Aorta (tissue), 5 donors: ENCODE measurements at regions not wholly inside any gene's neighbourhood (a gene's known extent, or its start where the extent isn't known, plus 50 kb on each side); places are given as distances from the start of the nearest gene placed in this dataset.

Experiments
- ATAC-seq: fragments of 200-7000 bp; cut with Tn5 transposase; one replicate; pipeline ENCODE4 v1.9.1; 2022; ENCODE audit warnings: moderate library complexity; ENCODE audit not compliant: low FRiP score
- DNase-seq, 2 donors: peaks; one replicate each; pipeline ENCODE4 v3.0.0-alpha.2; 2020
- H3K27ac ChIP-seq, 2 donors: one replicate each; pipeline ENCODE4 v1.5.1; 2013; ENCODE audit warnings: low read length in 2 of 2, mild to moderate bottlenecking in 2 of 2, moderate library complexity in 2 of 2, control low read depth in 1 of 2, inconsistent platforms in 1 of 2, low read depth in 1 of 2
- H3K27me3 ChIP-seq, 2 donors: one replicate each; pipeline ENCODE4 v1.6.1; 2013; ENCODE audit warnings: control low read depth in 1 of 2, low read length in 1 of 2, mild to moderate bottlenecking in 1 of 2, moderate library complexity in 1 of 2; ENCODE audit not compliant: insufficient read depth in 2 of 2, control insufficient read depth in 1 of 2
- H3K36me3 ChIP-seq, 2 donors: one replicate each; pipeline ENCODE4 v1.6.1; 2013; ENCODE audit warnings: control low read depth in 1 of 2, low read length in 1 of 2, mild to moderate bottlenecking in 1 of 2; ENCODE audit not compliant: insufficient read depth in 2 of 2, control insufficient read depth in 1 of 2
- H3K4me1 ChIP-seq, 2 donors: one replicate each; pipeline ENCODE4 v1.6.1; 2013; ENCODE audit warnings: low read length in 2 of 2, control low read depth in 1 of 2, mild to moderate bottlenecking in 1 of 2, moderate library complexity in 1 of 2; ENCODE audit not compliant: insufficient read depth in 2 of 2, control insufficient read depth in 1 of 2
- H3K4me3 ChIP-seq, 2 donors: one replicate each; pipeline ENCODE4 v1.5.1; 2013; ENCODE audit warnings: low read length in 2 of 2, control low read depth in 1 of 2, mild to moderate bottlenecking in 1 of 2
- H3K9me3 ChIP-seq: one replicate; pipeline ENCODE4 v1.6.1; 2013; ENCODE audit warnings: mild to moderate bottlenecking, low read length; ENCODE audit not compliant: control insufficient read depth
- WGBS, 2 donors: extraction: QIAGEN DNeasy Blood & Tissue Kit; methylation state at CpG; one replicate each; pipeline ENCODE4 v1.1.7; 2013; 5-methylcytosine and 5-hydroxymethylcytosine counted together
- intact Hi-C, 2 donors: fragments of 100-400 bp; cut with DNase I; formaldehyde crosslinking; loops; one replicate each; pipeline versions ENCODE4 v1.14.2 to v1.15.0; 2022
- donor health status: healthy with polysubstance abuse.
- donor health status: Bipolar disorder and iron deficiency.
- donor health status: DM: no; HTN: no; CAD: no.
- donor health status: DM: no; HTN: no; CAD: no.
- donor health status: DM: yes; HTN: yes; CAD: no.

GRCh38 chr3:190224863-190225692, 97.2 kb downstream of the CLDN1 start:
- WGBS, 2 donors, result 20 to 25% methylated on average over 4 of the region's 4 CpGs
- no peak for ATAC-seq
- H3K36me3 ChIP-seq, result no peaks in the 10 kb centered on the region
- H3K4me3 ChIP-seq, result no peak overlapping the region
- no peaks in the 10 kb centered on the region for H3K27me3 ChIP-seq
- H3K27ac ChIP-seq, result no peak overlapping the region
- DNase-seq, result no peak
- intact Hi-C loops, result loop anchor here (5.0 to 10.0 kb wide), 2 partner anchors 97 to 200 kb away; partner anchors contain the start of gene CLDN1 (in 1 of the 2)
- H3K4me1 ChIP-seq, result no peaks in the 10 kb centered on the region
- H3K9me3 ChIP-seq, result peaks cover 3% of the 10 kb centered on the region

DNA sequence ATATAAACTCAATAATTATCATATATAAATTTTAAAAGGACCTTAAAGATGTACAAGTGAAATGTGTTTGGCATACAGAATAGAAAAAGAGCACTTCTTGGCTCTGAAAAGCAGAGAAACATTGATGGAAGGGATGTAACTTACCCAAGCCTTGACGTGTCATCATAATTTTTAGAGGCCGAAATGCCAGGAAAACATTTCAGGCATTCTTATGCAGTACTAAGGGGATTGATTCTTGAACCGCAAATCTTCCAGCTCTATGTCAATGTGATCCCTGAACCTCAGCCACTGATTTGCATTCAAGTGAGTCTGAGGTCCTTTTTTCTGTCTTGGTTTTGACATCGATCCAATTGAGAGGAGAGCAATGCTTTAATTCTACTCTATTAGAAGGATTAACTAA, 97.8 kb downstream of the CLDN1 start:
- WGBS, 2 donors, result 68 to 74% methylated on average over 4 of the region's 4 CpGs
- DNase-seq, result no peak
- H3K4me3 ChIP-seq, result no peak overlapping the region
- H3K36me3 ChIP-seq, result no peaks in the 10 kb centered on the region
- H3K27me3 ChIP-seq, result no peaks in the 10 kb centered on the region
- ATAC-seq, result no peak
- H3K9me3 ChIP-seq, result peaks cover 3% of the 10 kb centered on the region
- H3K27ac ChIP-seq, result no peak overlapping the region
- no peaks in the 10 kb centered on the region for H3K4me1 ChIP-seq
- intact Hi-C loops, result loop anchor here (10.0 kb wide), 1 partner anchor 200 kb away; no protein-coding TSS in a partner anchor

DNA sequence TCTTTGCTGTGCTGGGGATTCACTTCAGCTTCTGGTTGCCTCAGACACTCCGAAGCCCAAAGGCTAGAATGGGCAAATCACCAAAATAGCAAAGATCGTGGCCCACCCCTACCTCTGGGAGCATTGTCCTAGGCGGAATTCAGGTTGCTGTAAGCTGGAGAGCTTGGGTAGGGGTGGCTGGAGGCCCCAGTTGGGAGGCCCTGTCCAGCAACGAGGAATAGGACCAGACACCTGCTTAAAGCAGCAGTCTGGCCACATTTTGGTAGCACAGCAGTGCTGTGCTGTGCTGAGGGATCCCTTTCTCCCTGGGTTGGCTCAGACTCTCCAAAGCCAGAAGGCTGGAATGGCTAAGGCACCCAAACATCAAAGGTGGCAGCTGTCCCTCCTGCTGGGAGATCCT, 99.3 kb downstream of the CLDN1 start:
- no peaks in the 10 kb centered on the region for H3K27me3 ChIP-seq
- no peak overlapping the region for H3K4me3 ChIP-seq
- no peaks in the 10 kb centered on the region for H3K36me3 ChIP-seq
- DNase-seq, result no peak
- no peak for ATAC-seq
- no peaks in the 10 kb centered on the region for H3K4me1 ChIP-seq
- no peak overlapping the region for H3K27ac ChIP-seq
- 84 to 89% methylated on average over 4 of the region's 4 CpGs for WGBS, 2 donors
- intact Hi-C loops, result loop anchor here (2.0 to 10.0 kb wide), 2 partner anchors 100 to 202 kb away; partner anchors contain the start of gene CLDN1 (in 1 of the 2)
- peaks cover 3% of the 10 kb centered on the region for H3K9me3 ChIP-seq

DNA sequence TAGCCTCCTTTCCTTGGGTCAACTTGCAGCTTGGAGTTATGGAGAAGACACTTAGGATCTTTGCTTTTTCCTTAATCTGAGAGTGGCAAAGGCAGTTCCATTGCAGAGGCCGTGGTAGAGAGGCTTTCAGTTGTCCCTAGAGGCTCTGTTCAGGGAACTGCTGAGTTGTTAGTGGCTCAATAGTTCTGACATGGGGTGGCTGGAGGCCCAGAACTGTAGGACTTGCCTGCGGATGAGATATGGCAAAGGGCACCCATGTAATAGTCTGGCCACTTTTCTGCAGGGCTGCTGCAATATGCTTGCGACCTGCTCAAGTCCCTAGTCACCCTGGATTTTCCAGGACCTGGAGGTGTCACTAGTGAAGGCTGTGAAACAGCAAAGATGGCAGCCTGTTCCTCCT, 99.9 kb downstream of the CLDN1 start:
- intact Hi-C loops, result loop anchor here (2.0 to 10.0 kb wide), 2 partner anchors 100 to 202 kb away; partner anchors contain the start of gene CLDN1 (in 1 of the 2)
- Histone ChIP-seq H3K27me3 (no peaks in the 10 kb centered on the region), H3K9me3 (peaks cover 3% of the 10 kb centered on the region), H3K27ac (no peak overlapping the region), H3K36me3 (no peaks in the 10 kb centered on the region), H3K4me3 (no peak overlapping the region), H3K4me1 (no peaks in the 10 kb centered on the region)
- peak; percentile 19 for ATAC-seq
- WGBS, 2 donors, result 51 to 66% methylated on average over 3 of the region's 3 CpGs
- no peak for DNase-seq

GRCh38 chr3:190220362-190220761, 99.7 kb upstream of the P3H2 start:
- H3K4me3 ChIP-seq, result no peak overlapping the region
- 90 to 91% methylated on average over 1 of the region's 1 CpG for whole genome bisulfite sequencing, 2 donors
- intact Hi-C loops, result loop anchor here (10.0 kb wide), 1 partner anchor 204 kb away; no protein-coding TSS in a partner anchor
- no peaks in the 10 kb centered on the region for H3K4me1 ChIP-seq
- no peaks in the 10 kb centered on the region for H3K36me3 ChIP-seq
- DNase-seq, result no peak
- no peaks in the 10 kb centered on the region for H3K27me3 ChIP-seq
- H3K27ac ChIP-seq, result no peak overlapping the region
- no peak for ATAC-seq
- H3K9me3 ChIP-seq, result peaks cover 3% of the 10 kb centered on the region

- 93% methylated on average over 3 of the region's 3 CpGs for WGBS, 2 donors
- Histone ChIP-seq H3K27ac (no peak overlapping the region), H3K4me1 (no peaks in the 10 kb centered on the region), H3K9me3 (peaks cover 3% of the 10 kb centered on the region), H3K4me3 (no peak overlapping the region), H3K36me3 (no peaks in the 10 kb centered on the region), H3K27me3 (no peaks in the 10 kb centered on the region)
- intact Hi-C loops, result no loop called here
- DNase-seq (no peak), ATAC-seq (no peak)
These were observed 96.4 kb upstream of the P3H2 start for GRCh38 chr3:190217081-190217480.

GRCh38 chr3:190213727-190214126, 93.0 kb upstream of the P3H2 start:
- H3K4me3 ChIP-seq, result no peak overlapping the region
- H3K27ac ChIP-seq, result no peak overlapping the region
- no peaks in the 10 kb centered on the region for H3K4me1 ChIP-seq
- no peak for DNase-seq
- no peaks in the 10 kb centered on the region for H3K27me3 ChIP-seq
- no peaks in the 10 kb centered on the region for H3K9me3 ChIP-seq
- intact Hi-C loops, result no loop called here
- no peaks in the 10 kb centered on the region for H3K36me3 ChIP-seq
- ATAC-seq, result no peak

GRCh38 chr3:190210608-190211007, 89.9 kb upstream of the P3H2 start:
- WGBS, 2 donors, result 91 to 95% methylated on average over 1 of the region's 1 CpG
- ATAC-seq (no peak), DNase-seq (no peak)
- intact Hi-C loops, result no loop called here
- Histone ChIP-seq H3K4me3 (no peak overlapping the region), H3K9me3 (no peaks in the 10 kb centered on the region), H3K36me3 (no peaks in the 10 kb centered on the region), H3K27ac (no peak overlapping the region), H3K4me1 (no peaks in the 10 kb centered on the region), H3K27me3 (no peaks in the 10 kb centered on the region)

DNA sequence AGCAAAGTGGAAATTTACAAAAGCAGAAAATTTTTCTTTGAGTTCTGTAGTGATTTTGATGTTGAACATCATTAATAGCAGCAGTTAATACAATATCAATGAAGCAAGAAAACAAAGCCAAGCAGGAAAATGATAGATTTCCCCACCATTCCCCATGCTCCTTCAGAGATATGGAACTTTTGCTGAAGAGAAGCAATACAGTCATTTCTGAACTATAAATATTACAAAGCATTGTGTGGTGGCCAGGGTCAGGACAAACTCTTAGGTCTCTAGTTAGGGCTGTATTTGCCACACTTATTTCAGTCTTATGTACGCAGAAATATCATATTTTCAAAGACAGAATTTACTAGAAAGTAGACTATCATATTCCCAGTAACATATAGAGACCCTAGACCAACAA, 88.8 kb upstream of the P3H2 start:
- intact Hi-C loops, result no loop called here
- Histone ChIP-seq H3K4me1 (no peaks in the 10 kb centered on the region), H3K9me3 (no peaks in the 10 kb centered on the region), H3K4me3 (no peak overlapping the region), H3K27me3 (no peaks in the 10 kb centered on the region), H3K36me3 (no peaks in the 10 kb centered on the region), H3K27ac (no peak overlapping the region)
- ATAC-seq (no peak), DNase-seq (no peak)
- WGBS, 2 donors, result 43 to 94% methylated on average over 1 of the region's 1 CpG
